GM21825 (cell line): ENCODE measurements at regions not wholly inside any gene's neighbourhood (a gene's known extent, or its start where the extent isn't known, plus 50 kb on each side); places are given as distances from the start of the nearest gene placed in this dataset.

ENCODE experiments used
- ATAC-seq: cut with Tn5 transposase; IDR thresholded peaks from one replicate; pipeline ENCODE4 v1.9.1; 2021; ENCODE audit warnings: mild to moderate bottlenecking, moderate library complexity; ENCODE audit not compliant: unreplicated experiment

- no peak for ATAC-seq
These were observed 317.4 kb upstream of the UBE2E3 start for GRCh38 chr2:180662941-180663471.

GRCh38 chr2:180662521-180662920, 317.9 kb upstream of the UBE2E3 start:
- ATAC-seq = no peak

- no peak for ATAC-seq
These were observed 318.7 kb upstream of the UBE2E3 start for GRCh38 chr2:180661686-180662030.

GRCh38 chr2:180660881-180661685, 319.3 kb upstream of the UBE2E3 start:
- ATAC-seq = no peak

- ATAC-seq = no peak
These were observed 320.2 kb upstream of the UBE2E3 start for GRCh38 chr2:180660207-180660606.

GRCh38 chr2:180657054-180657453, 323.4 kb upstream of the UBE2E3 start:
- no peak for ATAC-seq

- no peak for ATAC-seq
These were observed 324.0 kb upstream of the UBE2E3 start for GRCh38 chr2:180656455-180656847.

GRCh38 chr2:180655842-180656454, 324.5 kb upstream of the UBE2E3 start:
- no peak for ATAC-seq

GRCh38 chr2:180655393-180655792, 325.0 kb upstream of the UBE2E3 start:
- ATAC-seq = no peak

GRCh38 chr2:180653481-180653880, 326.9 kb upstream of the UBE2E3 start:
- ATAC-seq = no peak

- ATAC-seq = no peak
These were observed 327.6 kb upstream of the UBE2E3 start for GRCh38 chr2:180652794-180653193.

GRCh38 chr2:180651596-180651995, 328.8 kb upstream of the UBE2E3 start:
- ATAC-seq = no peak

- ATAC-seq = no peak
These were observed 332.8 kb upstream of the UBE2E3 start for GRCh38 chr2:180647621-180648020.

GRCh38 chr2:180647221-180647620, 333.2 kb upstream of the UBE2E3 start:
- no peak for ATAC-seq

- ATAC-seq = no peak
These were observed 333.6 kb upstream of the UBE2E3 start for GRCh38 chr2:180646756-180647155.

GRCh38 chr2:180644709-180645108, 335.7 kb upstream of the UBE2E3 start:
- no peak for ATAC-seq

- ATAC-seq = no peak
These were observed 349.6 kb upstream of the UBE2E3 start for GRCh38 chr2:180630756-180631155.

- ATAC-seq = no peak
These were observed 355.2 kb upstream of the UBE2E3 start for GRCh38 chr2:180625006-180625844.

GRCh38 chr2:180621941-180622918, 358.2 kb upstream of the UBE2E3 start:
- no peak for ATAC-seq

- ATAC-seq = no peak
These were observed 359.0 kb upstream of the UBE2E3 start for GRCh38 chr2:180621366-180621765.
